H1 (cell line): ENCODE measurements at regions not wholly inside any gene's neighbourhood (a gene's known extent, or its start where the extent isn't known, plus 50 kb on each side); places are given as distances from the start of the nearest gene placed in this dataset.

Source experiments
- CTCF ChIA-PET: fragments of 300-600 bp; sonication (Branson Sonifier 250); formaldehyde crosslinking; loops from one replicate; lab custom pipeline; 2021; ENCODE audit not compliant: partially characterized antibody; lab: Charles Lee
- POLR2A ChIA-PET: fragments of 300-600 bp; sonication (Branson Sonifier 250); formaldehyde crosslinking; loops from one replicate; lab custom pipeline; 2021; ENCODE audit warnings: inconsistent platforms; ENCODE audit not compliant: partially characterized antibody; lab: Charles Lee
- DNase-seq, 2 experiments: peaks; one replicate each; pipeline versions ENCODE4 v3.0.0 to v3.0.0-alpha.2; 2010 to 2022; ENCODE audit warnings: low spot score in 2 of 2, low read depth in 1 of 2, mixed read lengths in 1 of 2
- FAIRE-seq: peaks from 2 replicates; lab custom pipeline; 2011; peaks lifted over from hg19 to GRCh38; lab: Jason Lieb, UNC
- H2AFZ ChIP-seq: 2 replicates; pipeline ENCODE4 v1.8.1; 2012; ENCODE audit warnings: low read length, inconsistent platforms
- H2AK5ac ChIP-seq: 2 replicates; pipeline ENCODE4 v1.6.1; 2013; ENCODE audit warnings: low read depth, low read length
- H2BK120ac ChIP-seq: replicated peaks from 2 replicates; pipeline ENCODE3; 2013; ENCODE audit warnings: low read depth, low read length, inconsistent platforms
- H2BK12ac ChIP-seq: 2 replicates; pipeline ENCODE4 v1.6.1; 2013; ENCODE audit warnings: low read depth, low read length
- H2BK15ac ChIP-seq: 2 replicates; pipeline ENCODE4 v1.6.1; 2013; ENCODE audit warnings: low read length
- H2BK20ac ChIP-seq: 2 replicates; pipeline ENCODE4 v1.6.1; 2013; ENCODE audit warnings: low read length
- H2BK5ac ChIP-seq: 2 replicates; pipeline ENCODE4 v1.6.1; 2013; ENCODE audit warnings: low read depth, low read length
- H3K14ac ChIP-seq: 2 replicates; pipeline ENCODE4 v1.6.1; 2013; ENCODE audit warnings: inconsistent platforms; ENCODE audit not compliant: insufficient read length
- H3K18ac ChIP-seq: 2 replicates; pipeline ENCODE4 v1.6.1; 2013; ENCODE audit warnings: low read length; ENCODE audit errors: extremely low read depth
- H3K23ac ChIP-seq: 2 replicates; pipeline ENCODE4 v1.6.1; 2013; ENCODE audit warnings: inconsistent platforms; ENCODE audit not compliant: insufficient read length
- H3K23me2 ChIP-seq: 2 replicates; pipeline ENCODE4 v1.6.1; 2013; ENCODE audit warnings: low read depth, low read length
- H3K27ac ChIP-seq: 2 replicates; pipeline ENCODE4 v1.6.1; 2011; ENCODE audit warnings: low read depth, low read length, inconsistent platforms
- H3K27me3 ChIP-seq, 4 experiments: replicated peaks in 1 of 4; 1 replicate in 1 of 4; 2 replicates in 3 of 4; pipeline versions ENCODE4 v1.6.1 to v1.8.1; 2011 to 2013; ENCODE audit warnings: low read length in 3 of 4, mild to moderate bottlenecking in 3 of 4, inconsistent platforms in 2 of 4, mixed read lengths in 2 of 4, moderate library complexity in 1 of 4; ENCODE audit not compliant: control insufficient read depth in 3 of 4, insufficient read depth in 3 of 4; ENCODE audit errors: extremely low read depth in 1 of 4
- H3K36me3 ChIP-seq, 4 experiments: 2 replicates each; pipeline versions ENCODE4 v1.6.1 to v1.8.1; 2011 to 2013; ENCODE audit warnings: mild to moderate bottlenecking in 4 of 4, low read length in 3 of 4, moderate library complexity in 2 of 4, control low read depth in 1 of 4, inconsistent platforms in 1 of 4; ENCODE audit not compliant: insufficient read depth in 4 of 4, control insufficient read depth in 2 of 4
- H3K4ac ChIP-seq: replicated peaks from 2 replicates; pipeline ENCODE3; 2013; ENCODE audit warnings: low read length, low read depth, mixed read lengths, inconsistent platforms; ENCODE audit not compliant: insufficient read length
- H3K4me1 ChIP-seq, 4 experiments: replicated peaks in 1 of 4; 1 replicate in 1 of 4; 2 replicates in 3 of 4; pipeline versions ENCODE4 v1.6.1 to v1.8.1; 2011 to 2013; ENCODE audit warnings: low read length in 3 of 4, inconsistent platforms in 2 of 4, mixed read lengths in 1 of 4; ENCODE audit not compliant: insufficient read depth in 4 of 4, control insufficient read depth in 3 of 4
- H3K4me2 ChIP-seq, 2 experiments: 2 replicates each; pipeline versions ENCODE4 v1.6.1 to v1.8.1; 2011 to 2013; ENCODE audit warnings: low read depth in 2 of 2, low read length in 2 of 2, control low read depth in 1 of 2, inconsistent platforms in 1 of 2, mild to moderate bottlenecking in 1 of 2; ENCODE audit not compliant: insufficient read depth in 1 of 2
- H3K4me3 ChIP-seq, 4 experiments: fragments of 200-600, 300-600 bp in 1 of 4; sonication (generic), shearing (Covaris generic), sonication (Bioruptor Twin) in 1 of 4; 2 replicates each; pipeline versions ENCODE4 v1.5.1 to v1.8.1; 2011 to 2016; ENCODE audit warnings: low read length in 4 of 4, low read depth in 3 of 4, control low read depth in 2 of 4, inconsistent platforms in 2 of 4, mild to moderate bottlenecking in 2 of 4, mixed read lengths in 1 of 4, moderate library complexity in 1 of 4; ENCODE audit not compliant: insufficient read depth in 2 of 4; ENCODE audit errors: extremely low read depth in 1 of 4
- H3K56ac ChIP-seq: replicated peaks from 2 replicates; pipeline ENCODE3; 2013; ENCODE audit warnings: low read depth, mild to moderate bottlenecking, mixed read lengths, low read length, inconsistent platforms; ENCODE audit not compliant: insufficient read length
- H3K79me1 ChIP-seq: 2 replicates; pipeline ENCODE4 v1.6.1; 2013; ENCODE audit warnings: low read depth, low read length, control low read depth
- H3K79me2 ChIP-seq, 2 experiments: 2 replicates each; pipeline versions ENCODE4 v1.6.1 to v1.8.1; 2012 to 2013; ENCODE audit warnings: low read length in 2 of 2, mild to moderate bottlenecking in 2 of 2, inconsistent platforms in 1 of 2; ENCODE audit not compliant: insufficient read depth in 2 of 2, control insufficient read depth in 1 of 2
- H3K9ac ChIP-seq, 4 experiments: replicated peaks in 1 of 4; 1 replicate in 1 of 4; 2 replicates in 3 of 4; pipeline versions ENCODE4 v1.6.1 to v1.8.1; 2011 to 2013; ENCODE audit warnings: low read depth in 3 of 4, low read length in 3 of 4, control low read depth in 2 of 4, mild to moderate bottlenecking in 2 of 4, moderate library complexity in 2 of 4, inconsistent platforms in 1 of 4; ENCODE audit errors: extremely low read depth in 1 of 4
- H3K9me3 ChIP-seq, 2 experiments: 2 replicates each; pipeline versions ENCODE4 v1.6.1 to v1.8.1; 2012 to 2013; ENCODE audit warnings: mild to moderate bottlenecking in 2 of 2, moderate library complexity in 2 of 2, control low read depth in 1 of 2, inconsistent platforms in 1 of 2, low read depth in 1 of 2, low read length in 1 of 2, mixed read lengths in 1 of 2; ENCODE audit not compliant: insufficient read depth in 2 of 2
- H4K20me1 ChIP-seq, 2 experiments: replicated peaks in 1 of 2; 2 replicates each; pipeline versions ENCODE3 to v1.8.1; 2011 to 2013; ENCODE audit warnings: inconsistent platforms in 2 of 2, low read length in 2 of 2, mild to moderate bottlenecking in 1 of 2; ENCODE audit not compliant: insufficient read depth in 2 of 2, control insufficient read depth in 1 of 2
- H4K5ac ChIP-seq: 2 replicates; pipeline ENCODE4 v1.6.1; 2013; ENCODE audit warnings: low read length, low read depth, mixed read lengths, inconsistent platforms; ENCODE audit not compliant: insufficient read length
- H4K8ac ChIP-seq: 2 replicates; pipeline ENCODE4 v1.8.0; 2013; ENCODE audit warnings: mild to moderate bottlenecking, moderate library complexity, low read length, inconsistent platforms; ENCODE audit not compliant: insufficient read depth; ENCODE audit errors: extremely low read depth
- H4K91ac ChIP-seq: replicated peaks from 2 replicates; pipeline ENCODE3; 2013; ENCODE audit warnings: low read length, mixed read lengths, inconsistent platforms; ENCODE audit not compliant: insufficient read length
- ATF2 ChIP-seq: IDR thresholded peaks from 2 replicates; pipeline ENCODE4 v1.6.1; 2012; ENCODE audit warnings: low read length, inconsistent platforms
- BRCA1 ChIP-seq: IDR thresholded peaks from 2 replicates; pipeline ENCODE4 v1.6.1; 2012; ENCODE audit warnings: low read depth, low read length, improper control_type of control experiment
- CBX8 ChIP-seq: fragments of 300-800, 300-1000 bp; sonication (generic); IDR thresholded peaks from 2 replicates; pipeline ENCODE4 v1.7.1; 2016; ENCODE audit warnings: low read depth, low read length, borderline replicate concordance
- EP300 ChIP-seq, 2 experiments: IDR thresholded peaks; 1 replicate in 1 of 2; 2 replicates in 1 of 2; pipeline ENCODE4 v1.6.1; 2011 to 2012; ENCODE audit warnings: low read depth in 2 of 2, low read length in 2 of 2, mild to moderate bottlenecking in 2 of 2, borderline replicate concordance in 1 of 2, inconsistent platforms in 1 of 2, moderate library complexity in 1 of 2
- HDAC2 ChIP-seq, 2 experiments: fragments of 300-600 bp in 1 of 2; sonication (generic) in 1 of 2; IDR thresholded peaks; 2 replicates each; pipeline ENCODE4 v1.6.1; 2011 to 2012; ENCODE audit warnings: low read depth in 2 of 2, low read length in 2 of 2, mild to moderate bottlenecking in 2 of 2, moderate library complexity in 2 of 2, borderline replicate concordance in 1 of 2, inconsistent platforms in 1 of 2
- KDM4A ChIP-seq: IDR thresholded peaks from one replicate; pipeline ENCODE4 v1.7.1; 2012; ENCODE audit warnings: low read depth, mild to moderate bottlenecking, moderate library complexity, low read length, inconsistent platforms; ENCODE audit not compliant: severe bottlenecking
- PHF8 ChIP-seq: fragments of 200-600 bp; sonication (generic); conservative IDR thresholded peaks from 2 replicates; pipeline ENCODE4 v1.7.1; 2012; ENCODE audit warnings: low read depth, mild to moderate bottlenecking, inconsistent platforms, low read length, moderate library complexity
- POLR2A ChIP-seq, 2 experiments: IDR thresholded peaks; 1 replicate in 1 of 2; 2 replicates in 1 of 2; pipeline ENCODE4 v1.6.1; 2011; ENCODE audit warnings: low read depth in 2 of 2, low read length in 2 of 2, mild to moderate bottlenecking in 2 of 2; ENCODE audit errors: control extremely low read depth in 1 of 2
- SIRT6 ChIP-seq: IDR thresholded peaks from one replicate; pipeline ENCODE4 v1.7.1; 2012; ENCODE audit warnings: low read length, inconsistent platforms
- TAF7 ChIP-seq: optimal IDR thresholded peaks from 2 replicates; pipeline ENCODE3; 2011; ENCODE audit warnings: low read depth, mild to moderate bottlenecking, inconsistent platforms, low read length, moderate library complexity, borderline replicate concordance
- YY1 ChIP-seq: IDR thresholded peaks from 2 replicates; pipeline ENCODE4 v1.6.1; 2011; ENCODE audit warnings: low read depth, mild to moderate bottlenecking, low read length
- WGBS, 2 experiments: shearing (Covaris generic) in 1 of 2; methylation state at CpG; one replicate each; pipeline versions ENCODE4 v1.1.6 to v1.1.7; 2013 to 2015; ENCODE audit warnings: low lambda C conversion rate in 2 of 2, mixed read lengths in 2 of 2, inconsistent platforms in 1 of 2, low coverage in 1 of 2, missing lambda C conversion rate in 1 of 2; ENCODE audit not compliant: insufficient replicate concordance in 2 of 2, insufficient coverage in 1 of 2, insufficient read length in 1 of 2; ENCODE audit errors: extremely low coverage in 1 of 2, missing lambda C conversion rate in 1 of 2; 5-methylcytosine and 5-hydroxymethylcytosine counted together

- Histone ChIP-seq H2AK5ac (no peak overlapping the region), H3K4me3 (no peak overlapping the region), H4K20me1 (no peaks in the 10 kb centered on the region), H4K91ac (no peak overlapping the region), H3K9me3 (no peaks in the 10 kb centered on the region), H3K14ac (no peak overlapping the region), H3K4me2 (no peak overlapping the region), H3K79me2 (no peaks in the 10 kb centered on the region), H2BK12ac (no peak overlapping the region), H2AFZ (no peak overlapping the region), H3K27me3 (no peaks in the 10 kb centered on the region), H2BK15ac (no peak overlapping the region), H3K27ac (no peak overlapping the region), H2BK120ac (no peak overlapping the region), H4K8ac (no peak overlapping the region), H3K56ac (no peak overlapping the region), H3K23me2 (no peaks in the 10 kb centered on the region), H2BK20ac (no peak overlapping the region), H3K4me1 (no peaks in the 10 kb centered on the region), H3K4ac (no peak overlapping the region), H3K9ac (no peak overlapping the region), H3K18ac (no peak overlapping the region), H4K5ac (no peak overlapping the region), H3K79me1 (no peaks in the 10 kb centered on the region), H2BK5ac (no peak overlapping the region), H3K36me3 (no peaks in the 10 kb centered on the region), H3K23ac (no peak overlapping the region)
- no peak for FAIRE-seq
- POLR2A ChIA-PET, result no interaction called here
- CTCF ChIA-PET, result no interaction called here
- no peak for TF ChIP-seq CBX8
- TF ChIP-seq SIRT6, result no peak
- no peak for TF ChIP-seq EP300 (IDR thresholded peaks at IDR 0.05; ENCODE audit: borderline replicate concordance in 1 of 2, low read depth in 2 of 2, low read length in 2 of 2)
- TF ChIP-seq HDAC2 (IDR thresholded peaks at IDR 0.05; ENCODE audit: borderline replicate concordance in 1 of 2, low read depth in 2 of 2, low read length in 2 of 2), result no peak
- no peak for TF ChIP-seq KDM4A
- no peak for TF ChIP-seq YY1
- no peak for TF ChIP-seq PHF8
- no peak for TF ChIP-seq BRCA1
- no peak for TF ChIP-seq POLR2A (IDR thresholded peaks at IDR 0.05; ENCODE audit: control extremely low read depth in 1 of 2, low read depth in 2 of 2, low read length in 2 of 2)
- no peak for TF ChIP-seq ATF2
- no peak for TF ChIP-seq TAF7
- DNase-seq, result no peak
- WGBS, 2 experiments, result 96% methylated on average over 3 of the region's 3 CpGs; no CpG with 5 or more reads in 1 of the 2 experiments
Measured at GRCh38 chr16:80288616-80289015, 252.2 kb upstream of the DYNLRB2 start.
